Stimulated activated naive CD8-positive, alpha-beta T cell treated with anti-CD3 and anti-CD28 coated beads, Interleukin-15, amount 100 ng/mL, for 72 hours (primary cell): ENCODE measurements at regions not wholly inside any gene's neighbourhood (a gene's known extent, or its start where the extent isn't known, plus 50 kb on each side); places are given as distances from the start of the nearest gene placed in this dataset.

Experiments used
- ATAC-seq: fragments of 150-1000 bp; cut with Tn5 transposase; 2 replicates; pipeline ENCODE4 v1.10.0; 2021; ENCODE audit warnings: mild to moderate bottlenecking, moderate library complexity
- DNase-seq, 2 donors: peaks; one replicate each; pipeline ENCODE4 v3.0.0; 2021 to 2022
- H3K27ac Mint-ChIP-seq, 2 donors: one replicate each; pipeline ENCODE4 v1.8.0; 2022; ENCODE audit warnings: mild to moderate bottlenecking in 2 of 2, mixed read lengths in 2 of 2, moderate library complexity in 2 of 2
- H3K27me3 Mint-ChIP-seq: one replicate; pipeline ENCODE4 v1.8.0; 2022; ENCODE audit warnings: mixed read lengths
- H3K4me1 Mint-ChIP-seq: one replicate; pipeline ENCODE4 v1.8.0; 2022; ENCODE audit warnings: mild to moderate bottlenecking, mixed read lengths
- H3K4me3 Mint-ChIP-seq, 2 donors: one replicate each; pipeline ENCODE4 v1.8.0; 2022; ENCODE audit warnings: mild to moderate bottlenecking in 2 of 2, mixed read lengths in 2 of 2, moderate library complexity in 1 of 2
- H3K9me3 Mint-ChIP-seq, 2 donors: one replicate each; pipeline ENCODE4 v1.8.0; 2022; ENCODE audit warnings: mixed read lengths in 2 of 2

DNA sequence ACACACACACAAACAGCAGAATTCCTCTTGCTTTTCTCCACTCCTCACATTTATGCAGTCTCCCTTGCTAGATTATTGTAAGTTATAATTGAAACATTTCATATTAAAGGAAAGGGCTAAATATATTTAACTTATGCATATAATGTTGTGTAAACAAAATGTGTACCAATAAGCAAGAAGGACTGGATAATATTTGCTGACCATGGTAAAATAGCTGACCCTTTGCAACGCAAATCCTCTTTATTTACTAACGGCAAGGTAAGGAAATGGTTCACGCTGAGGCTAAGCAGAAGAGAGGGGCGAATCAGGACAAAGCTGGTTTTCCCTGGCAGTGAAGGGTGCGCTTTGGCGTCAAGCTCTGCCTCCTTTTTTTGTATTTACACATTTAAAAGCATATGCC is 154.2 kb upstream of the IRX4 start:
- Mint-ChIP-seq H3K27ac (no peak overlapping the region), H3K4me1 (no peaks in the 10 kb centered on the region), H3K4me3 (no peak overlapping the region), H3K27me3 (peaks cover 50% of the 10 kb centered on the region), H3K9me3 (no peaks in the 10 kb centered on the region)
- ATAC-seq, result no peak
- DNase-seq, result no peak

- no peak for ATAC-seq
- H3K27me3 Mint-ChIP-seq, result peaks cover 64% of the 10 kb centered on the region
- no peak for DNase-seq
- H3K9me3 Mint-ChIP-seq, result peaks cover 6 to 9% of the 10 kb centered on the region in 2 donors
- H3K4me3 Mint-ChIP-seq, result no peak overlapping the region
- no peak overlapping the region for H3K27ac Mint-ChIP-seq
- H3K4me1 Mint-ChIP-seq, result no peaks in the 10 kb centered on the region
These were observed 149.7 kb upstream of the IRX4 start for GRCh38 chr5:2032432-2032831.

DNA sequence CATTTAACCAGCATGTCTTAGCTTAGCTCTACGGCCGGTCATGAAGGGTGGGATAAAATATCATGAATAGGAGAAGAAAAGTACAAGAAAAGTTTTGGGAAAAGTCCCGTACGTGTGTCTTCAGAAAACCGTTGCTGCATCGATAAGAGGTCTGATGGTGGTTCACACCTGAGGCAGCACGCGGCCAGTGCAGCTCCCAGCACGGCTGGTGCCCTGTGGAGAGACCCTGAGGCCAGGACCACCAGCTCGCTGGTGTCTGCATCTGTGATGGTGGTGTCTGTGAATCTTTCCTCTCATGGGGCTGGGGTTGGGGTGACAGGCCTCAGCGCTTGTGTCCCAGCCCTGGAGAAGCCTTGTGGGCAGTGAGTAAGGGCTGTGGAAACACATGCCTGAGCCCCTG is 148.9 kb upstream of the IRX4 start:
- Mint-ChIP-seq H3K4me3 (no peak overlapping the region), H3K9me3 (peaks cover 6 to 9% of the 10 kb centered on the region in 2 donors), H3K4me1 (no peaks in the 10 kb centered on the region), H3K27me3 (peaks cover 57% of the 10 kb centered on the region), H3K27ac (no peak overlapping the region)
- no peak for ATAC-seq
- DNase-seq, result no peak

DNA sequence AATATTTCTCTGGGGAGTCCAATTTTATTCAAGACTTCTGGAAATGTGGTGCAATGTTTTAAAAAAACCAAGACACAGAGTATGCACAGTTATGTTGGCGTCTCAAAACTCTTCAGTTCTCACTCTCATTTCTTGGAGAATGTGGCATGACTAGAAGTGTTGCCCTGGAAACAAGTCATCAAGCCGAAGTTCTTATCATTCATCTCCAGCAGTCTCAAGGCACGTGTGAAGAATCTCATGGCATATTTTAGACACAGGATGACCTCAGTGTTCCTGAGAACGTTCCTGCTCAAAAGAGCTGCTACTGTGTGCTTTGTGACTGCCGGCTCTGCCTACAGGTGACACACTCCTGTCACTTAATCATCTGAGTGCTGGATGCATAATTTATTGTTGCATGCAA is 147.4 kb upstream of the IRX4 start:
- no peak overlapping the region for H3K4me3 Mint-ChIP-seq
- no peak for DNase-seq
- H3K27me3 Mint-ChIP-seq, result peaks cover 50% of the 10 kb centered on the region
- peaks cover 6 to 9% of the 10 kb centered on the region in 2 donors for H3K9me3 Mint-ChIP-seq
- no peak overlapping the region for H3K27ac Mint-ChIP-seq
- no peak for ATAC-seq
- H3K4me1 Mint-ChIP-seq, result no peaks in the 10 kb centered on the region

GRCh38 chr5:2029206-2029605 is 146.5 kb upstream of the IRX4 start:
- no peak overlapping the region for H3K27ac Mint-ChIP-seq
- H3K27me3 Mint-ChIP-seq, result peaks cover 50% of the 10 kb centered on the region
- DNase-seq (no peak), ATAC-seq (no peak)
- no peaks in the 10 kb centered on the region for H3K4me1 Mint-ChIP-seq
- H3K4me3 Mint-ChIP-seq, result no peak overlapping the region
- peaks cover 6 to 9% of the 10 kb centered on the region in 2 donors for H3K9me3 Mint-ChIP-seq

GRCh38 chr5:2027790-2028189 is 145.1 kb upstream of the IRX4 start:
- DNase-seq (no peak), ATAC-seq (no peak)
- no peaks in the 10 kb centered on the region for H3K4me1 Mint-ChIP-seq
- H3K4me3 Mint-ChIP-seq, result no peak overlapping the region
- H3K27ac Mint-ChIP-seq, result no peak overlapping the region
- H3K9me3 Mint-ChIP-seq, result peaks cover 6 to 9% of the 10 kb centered on the region in 2 donors
- H3K27me3 Mint-ChIP-seq, result peaks cover 41% of the 10 kb centered on the region

DNA sequence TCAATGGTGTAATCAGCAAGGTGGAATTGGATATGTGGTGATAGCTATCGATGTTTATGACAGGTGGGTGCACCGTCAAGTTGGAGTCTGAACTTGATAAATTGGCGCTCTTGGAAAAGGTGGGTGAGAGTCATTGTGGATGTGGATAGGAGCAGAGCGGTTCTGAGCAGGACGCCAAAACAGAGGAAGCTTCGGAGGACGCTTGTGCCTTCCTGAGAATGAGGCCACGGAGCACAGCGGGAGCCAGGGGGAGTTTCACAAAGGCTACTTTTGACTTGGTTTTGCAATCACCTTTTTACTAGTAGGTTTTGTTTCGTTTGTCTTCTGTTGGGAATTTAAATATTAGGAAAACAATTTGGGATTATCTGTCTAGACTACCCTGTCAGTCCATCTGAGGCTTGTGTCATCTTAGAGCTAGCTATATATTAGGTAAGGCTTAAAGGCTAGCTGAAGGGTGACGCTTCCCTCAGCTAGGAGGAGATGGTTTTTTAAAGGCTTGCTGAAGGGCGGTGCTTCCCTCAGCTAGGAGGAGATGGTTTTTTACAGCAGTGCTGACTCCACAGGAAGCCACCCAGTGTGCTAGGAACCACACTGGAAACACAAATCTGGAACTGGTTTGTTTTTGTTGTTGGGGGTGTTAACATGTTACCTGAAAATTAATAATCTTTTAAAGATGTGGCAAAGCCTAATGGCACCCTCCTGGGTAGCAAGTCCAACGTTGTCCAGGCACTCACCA is 142.4 kb upstream of the IRX4 start:
- Mint-ChIP-seq H3K27ac (no peak overlapping the region), H3K4me1 (no peaks in the 10 kb centered on the region)

DNA sequence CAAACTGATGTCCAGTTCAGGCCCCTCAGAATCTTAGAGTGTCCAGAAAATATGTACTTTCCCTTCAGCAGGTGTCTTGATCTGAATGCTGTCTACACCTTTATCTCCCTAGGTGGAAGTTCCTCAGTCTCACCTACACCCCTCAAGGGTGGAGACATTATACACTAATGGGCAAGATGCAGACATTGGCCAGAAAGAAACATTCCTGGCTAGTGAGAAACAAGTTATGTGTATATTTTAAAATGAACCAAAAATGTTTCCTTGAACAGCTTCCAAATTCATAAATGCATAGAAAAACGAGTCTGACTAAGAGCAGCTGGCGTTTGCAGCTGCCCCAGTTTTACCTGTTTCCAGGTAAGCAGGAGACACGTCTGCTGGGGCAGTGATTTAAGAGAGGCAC is 140.5 kb upstream of the IRX4 start:
- ATAC-seq (no peak), DNase-seq (no peak)
- H3K27me3 Mint-ChIP-seq, result peaks cover 36% of the 10 kb centered on the region
- H3K9me3 Mint-ChIP-seq, result peaks cover 0 to 3% of the 10 kb centered on the region in 2 donors
- no peaks in the 10 kb centered on the region for H3K4me1 Mint-ChIP-seq
- H3K27ac Mint-ChIP-seq, result peak overlapping the region in 1 of 2 donors; percentile 17
- H3K4me3 Mint-ChIP-seq, result no peak overlapping the region

More for the DNA sequence above, 142.4 kb upstream of the IRX4 start:
- ATAC-seq, result no peak
- no peak for DNase-seq
- no peak overlapping the region for H3K4me3 Mint-ChIP-seq
- peaks cover 6 to 9% of the 10 kb centered on the region in 2 donors for H3K9me3 Mint-ChIP-seq
- H3K27me3 Mint-ChIP-seq, result peaks cover 45% of the 10 kb centered on the region

GRCh38 chr5:2022436-2022835 is 139.7 kb upstream of the IRX4 start:
- no peaks in the 10 kb centered on the region for H3K9me3 Mint-ChIP-seq
- H3K4me3 Mint-ChIP-seq, result no peak overlapping the region
- peaks cover 32% of the 10 kb centered on the region for H3K27me3 Mint-ChIP-seq
- ATAC-seq, result no peak
- H3K27ac Mint-ChIP-seq, result no peak overlapping the region
- no peaks in the 10 kb centered on the region for H3K4me1 Mint-ChIP-seq
- DNase-seq, result no peak

DNA sequence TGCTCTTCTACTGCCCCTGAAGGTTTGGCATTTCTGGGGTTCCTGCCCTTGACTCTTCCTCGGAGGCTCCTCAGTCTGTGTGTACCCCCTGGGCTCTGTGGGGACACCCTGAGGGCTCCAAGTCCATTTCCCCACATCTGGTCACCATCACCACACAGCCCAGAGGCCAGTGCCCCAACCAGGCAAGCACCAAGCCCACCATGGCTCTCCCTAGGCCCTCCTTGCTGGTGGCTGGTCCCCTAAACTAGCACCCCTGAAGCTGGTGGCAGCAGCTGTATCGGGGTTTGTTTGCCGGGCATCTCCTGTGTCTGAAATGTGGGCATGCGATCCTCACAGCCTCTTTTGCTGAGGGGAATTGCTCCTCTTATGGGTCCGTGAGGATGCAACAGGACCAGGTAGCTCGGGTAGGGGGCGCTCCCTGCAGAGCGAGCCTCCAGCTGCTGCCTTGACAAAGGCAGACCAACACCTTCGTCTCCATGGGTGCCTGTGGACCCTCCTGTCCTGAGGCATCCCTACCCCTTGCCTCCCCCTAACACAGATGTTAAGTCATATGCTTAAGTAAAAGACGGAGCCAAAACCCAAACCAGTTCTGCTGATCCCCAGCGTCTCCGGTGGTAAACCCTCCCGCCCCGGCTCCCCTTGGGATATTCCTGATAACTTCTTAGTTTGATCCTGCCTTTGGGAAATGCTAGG is 138.9 kb upstream of the IRX4 start:
- Mint-ChIP-seq H3K27me3 (peaks cover 32% of the 10 kb centered on the region), H3K4me1 (no peaks in the 10 kb centered on the region), H3K9me3 (no peaks in the 10 kb centered on the region), H3K27ac (peak overlapping the region in 1 of 2 donors; percentile 82), H3K4me3 (no peak overlapping the region)
- DNase-seq (no peak), ATAC-seq (no peak)

- no peak overlapping the region for H3K4me3 Mint-ChIP-seq
- H3K27ac Mint-ChIP-seq, result no peak overlapping the region
- H3K9me3 Mint-ChIP-seq, result no peaks in the 10 kb centered on the region
- H3K4me1 Mint-ChIP-seq, result no peaks in the 10 kb centered on the region
- H3K27me3 Mint-ChIP-seq, result peaks cover 32% of the 10 kb centered on the region
- ATAC-seq (no peak), DNase-seq (no peak)
These were observed 138.0 kb upstream of the IRX4 start for GRCh38 chr5:2020730-2021129.

DNA sequence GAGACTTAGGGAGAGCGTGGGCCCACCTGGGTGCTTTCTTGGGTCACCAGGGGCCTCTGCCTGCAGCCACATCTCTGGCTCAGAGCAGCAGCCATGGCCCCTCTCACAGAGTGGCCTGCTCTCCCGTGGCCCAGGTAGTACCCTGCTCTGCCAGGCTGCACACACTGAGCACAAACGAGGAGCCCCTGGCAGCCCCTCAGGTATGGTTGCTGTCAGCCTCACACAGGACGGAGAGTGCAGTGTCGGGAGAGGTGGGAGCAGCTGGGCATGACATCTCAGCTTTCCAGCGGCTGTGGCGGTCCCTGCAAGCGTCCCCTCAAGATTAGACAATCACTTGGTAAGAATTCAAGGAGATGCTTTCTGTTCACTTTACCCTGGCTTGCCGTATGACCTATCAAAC is 137.0 kb upstream of the IRX4 start:
- no peak overlapping the region for H3K4me3 Mint-ChIP-seq
- H3K27me3 Mint-ChIP-seq, result peaks cover 26% of the 10 kb centered on the region
- DNase-seq (no peak), ATAC-seq (no peak)
- no peaks in the 10 kb centered on the region for H3K4me1 Mint-ChIP-seq
- no peaks in the 10 kb centered on the region for H3K9me3 Mint-ChIP-seq
- no peak overlapping the region for H3K27ac Mint-ChIP-seq

GRCh38 chr5:2018390-2018724 is 135.6 kb upstream of the IRX4 start:
- no peak overlapping the region for H3K27ac Mint-ChIP-seq
- DNase-seq (no peak), ATAC-seq (no peak)
- H3K9me3 Mint-ChIP-seq, result no peaks in the 10 kb centered on the region
- no peaks in the 10 kb centered on the region for H3K4me1 Mint-ChIP-seq
- peaks cover 32% of the 10 kb centered on the region for H3K27me3 Mint-ChIP-seq
- no peak overlapping the region for H3K4me3 Mint-ChIP-seq

DNA sequence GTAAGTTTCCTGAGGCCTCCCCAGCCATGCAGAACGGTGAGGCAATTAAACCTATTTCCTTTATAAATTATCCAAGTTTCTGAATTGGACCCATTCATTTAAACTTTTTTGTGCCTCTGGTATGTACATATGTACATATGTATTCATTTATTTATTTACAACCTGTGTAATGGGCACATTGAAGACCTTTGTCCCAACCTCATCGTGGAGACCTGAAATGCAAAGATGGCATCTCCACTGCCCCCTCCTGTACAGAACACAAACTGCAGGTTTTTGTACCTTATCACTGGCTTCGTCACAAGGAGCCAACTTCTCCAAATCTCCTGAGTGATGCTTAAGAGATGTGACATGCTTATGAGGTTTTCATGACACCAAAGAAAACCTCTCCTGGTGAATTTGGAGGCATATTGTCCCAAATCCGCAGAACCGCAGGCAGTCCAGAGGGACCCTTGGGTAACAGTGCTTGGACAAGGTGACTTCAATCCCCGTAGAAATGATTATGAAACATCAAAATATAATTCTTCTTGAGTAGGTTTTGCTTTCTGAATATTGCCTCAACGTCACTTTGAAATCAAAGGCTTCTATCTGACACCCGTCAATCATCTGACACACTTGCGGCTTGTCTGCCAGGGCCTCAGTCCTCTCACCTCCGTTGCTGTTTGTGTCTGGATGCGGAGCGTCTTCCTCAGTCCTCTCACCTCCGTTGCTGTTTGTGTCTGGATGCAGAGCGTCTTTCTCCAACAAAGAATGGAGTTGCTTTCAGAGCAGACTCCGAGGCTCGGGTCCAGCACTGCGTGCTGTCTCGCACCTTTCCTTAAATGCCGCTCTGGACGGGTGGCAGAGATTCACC is 135.0 kb upstream of the IRX4 start:
- no peak overlapping the region for H3K27ac Mint-ChIP-seq
- no peaks in the 10 kb centered on the region for H3K4me1 Mint-ChIP-seq
- no peak overlapping the region for H3K4me3 Mint-ChIP-seq
- H3K27me3 Mint-ChIP-seq, result peaks cover 28% of the 10 kb centered on the region
- no peaks in the 10 kb centered on the region for H3K9me3 Mint-ChIP-seq
- DNase-seq (peak; percentile 17 to 23), ATAC-seq (no peak)

GRCh38 chr5:2015961-2016360 is 133.2 kb upstream of the IRX4 start:
- H3K9me3 Mint-ChIP-seq, result no peaks in the 10 kb centered on the region
- ATAC-seq, result no peak
- no peak overlapping the region for H3K4me3 Mint-ChIP-seq
- DNase-seq, result no peak
- no peak overlapping the region for H3K27ac Mint-ChIP-seq
- H3K4me1 Mint-ChIP-seq, result no peaks in the 10 kb centered on the region
- H3K27me3 Mint-ChIP-seq, result peaks cover 10% of the 10 kb centered on the region
